HEK293 (cell line): ENCODE measurements at regions not wholly inside any gene's neighbourhood (a gene's known extent, or its start where the extent isn't known, plus 50 kb on each side); places are given as distances from the start of the nearest gene placed in this dataset.

Experiments used
- EGR2 ChIP-seq: fragments of 450-650 bp; formaldehyde crosslinking; IDR thresholded peaks from 2 replicates; pipeline ENCODE4 v1.5.1; 2016; ENCODE audit warnings: low read depth, missing biosample characterization, missing genetic modification characterization
- GFI1B ChIP-seq: fragments of 450-650 bp; formaldehyde crosslinking; IDR thresholded peaks from 2 replicates; pipeline ENCODE4 v1.5.1; 2016; ENCODE audit warnings: missing biosample characterization, missing genetic modification characterization
- GLI4 ChIP-seq: fragments of 450-650 bp; formaldehyde crosslinking; IDR thresholded peaks from 2 replicates; pipeline ENCODE4 v1.5.1; 2016; ENCODE audit warnings: missing biosample characterization, missing genetic modification characterization
- IKZF3 ChIP-seq: fragments of 450-650 bp; IDR thresholded peaks from 2 replicates; pipeline ENCODE4 v1.5.0; 2018; ENCODE audit warnings: missing biosample characterization, mild to moderate bottlenecking, missing genetic modification characterization, moderate library complexity
- KLF16 ChIP-seq: fragments of 450-650 bp; formaldehyde crosslinking; IDR thresholded peaks from 2 replicates; pipeline ENCODE4 v1.5.1; 2017; ENCODE audit warnings: missing biosample characterization, missing genetic modification characterization
- KLF9 ChIP-seq: fragments of 450-650 bp; formaldehyde crosslinking; IDR thresholded peaks from 2 replicates; pipeline ENCODE4 v1.5.1; 2016; ENCODE audit warnings: missing biosample characterization, missing genetic modification characterization, low read depth
- MEIS1 ChIP-seq: sonication (generic); formaldehyde crosslinking; IDR thresholded peaks from 2 replicates; pipeline ENCODE4 v1.8.1; 2022; ENCODE audit warnings: missing genetic modification reagents, mild to moderate bottlenecking, borderline replicate concordance
- OSR2 ChIP-seq: fragments of 450-650 bp; formaldehyde crosslinking; IDR thresholded peaks from 2 replicates; pipeline ENCODE4 v1.5.1; 2016; ENCODE audit warnings: missing biosample characterization, missing genetic modification characterization
- PRDM1 ChIP-seq: fragments of 450-650 bp; formaldehyde crosslinking; IDR thresholded peaks from 2 replicates; pipeline ENCODE4; 2016; ENCODE audit warnings: missing biosample characterization, missing genetic modification characterization
- SCRT2 ChIP-seq: fragments of 450-650 bp; formaldehyde crosslinking; IDR thresholded peaks from 2 replicates; pipeline ENCODE4 v1.5.1; 2016; ENCODE audit warnings: missing biosample characterization, missing genetic modification characterization
- SP7 ChIP-seq: fragments of 450-650 bp; formaldehyde crosslinking; IDR thresholded peaks from 2 replicates; pipeline ENCODE4 v1.5.1; 2016; ENCODE audit warnings: missing biosample characterization, missing genetic modification characterization
- TCF7L2 ChIP-seq: IDR thresholded peaks from 2 replicates; pipeline ENCODE4 v1.6.1; 2011; ENCODE audit warnings: low read depth, mild to moderate bottlenecking, inconsistent platforms, low read length, moderate library complexity, borderline replicate concordance
- YY2 ChIP-seq: fragments of 450-650 bp; formaldehyde crosslinking; IDR thresholded peaks from 2 replicates; pipeline ENCODE4 v1.5.1; 2016; ENCODE audit warnings: missing biosample characterization, missing genetic modification characterization
- ZBTB6 ChIP-seq: fragments of 450-650 bp; formaldehyde crosslinking; IDR thresholded peaks from 2 replicates; pipeline ENCODE4 v1.5.1; 2017; ENCODE audit warnings: missing biosample characterization, missing genetic modification characterization
- ZIC2 ChIP-seq: fragments of 450-650 bp; formaldehyde crosslinking; IDR thresholded peaks from 2 replicates; pipeline ENCODE4 v1.5.1; 2016; ENCODE audit warnings: missing biosample characterization, missing genetic modification characterization
- ZNF18 ChIP-seq: fragments of 450-650 bp; formaldehyde crosslinking; IDR thresholded peaks from 2 replicates; pipeline ENCODE4 v1.5.1; 2016; ENCODE audit warnings: missing biosample characterization, missing genetic modification characterization
- ZNF184 ChIP-seq: fragments of 450-650 bp; IDR thresholded peaks from 2 replicates; pipeline ENCODE4 v1.5.1; 2018; ENCODE audit warnings: missing biosample characterization, mild to moderate bottlenecking, missing genetic modification characterization
- ZNF274 ChIP-seq, 2 experiments: fragments of 200-500 bp in 1 of 2; fragments of 450-650 bp in 1 of 2; sonication (Bioruptor generic) in 1 of 2; formaldehyde crosslinking in 1 of 2; IDR thresholded peaks; 2 replicates each; pipeline versions ENCODE4 v1.5.1 to v1.6.1; 2014 to 2016; ENCODE audit warnings: borderline replicate concordance in 1 of 2, inconsistent platforms in 1 of 2, low read length in 1 of 2, missing biosample characterization in 1 of 2, missing genetic modification characterization in 1 of 2
- ZNF341 ChIP-seq: fragments of 450-650 bp; formaldehyde crosslinking; IDR thresholded peaks from 2 replicates; pipeline ENCODE4; 2016; ENCODE audit warnings: low read depth, missing biosample characterization, missing genetic modification characterization
- ZNF521 ChIP-seq: fragments of 450-650 bp; formaldehyde crosslinking; IDR thresholded peaks from 2 replicates; pipeline ENCODE4 v1.5.1; 2017; ENCODE audit warnings: missing biosample characterization, mild to moderate bottlenecking, missing genetic modification characterization
- ZNF561 ChIP-seq: fragments of 450-650 bp; IDR thresholded peaks from 2 replicates; pipeline ENCODE4 v1.5.1; 2018; ENCODE audit warnings: missing biosample characterization, missing genetic modification characterization, borderline replicate concordance
- ZNF621 ChIP-seq: fragments of 450-650 bp; formaldehyde crosslinking; IDR thresholded peaks from 2 replicates; pipeline ENCODE4 v1.5.1; 2017; ENCODE audit warnings: missing biosample characterization, missing genetic modification characterization
- ZNF704 ChIP-seq: fragments of 450-650 bp; formaldehyde crosslinking; IDR thresholded peaks from 2 replicates; pipeline ENCODE4 v1.5.1; 2016; ENCODE audit warnings: missing biosample characterization, missing genetic modification characterization
- ZNF747 ChIP-seq: fragments of 450-650 bp; formaldehyde crosslinking; IDR thresholded peaks from 2 replicates; pipeline ENCODE4 v1.5.1; 2016; ENCODE audit warnings: missing biosample characterization, missing genetic modification characterization
- ZNF76 ChIP-seq: fragments of 450-650 bp; formaldehyde crosslinking; IDR thresholded peaks from 2 replicates; pipeline ENCODE4; 2016; ENCODE audit warnings: low read depth, missing biosample characterization, missing genetic modification characterization, borderline replicate concordance
- TF ChIP-seq, protein P1 (sequence below): fragments of 450-650 bp; formaldehyde crosslinking; IDR thresholded peaks from 2 replicates; pipeline ENCODE4 v1.5.1; 2016; ENCODE audit warnings: missing biosample characterization, missing genetic modification characterization
- TF ChIP-seq, protein P2 (sequence below): fragments of 450-650 bp; formaldehyde crosslinking; conservative IDR thresholded peaks from 2 replicates; pipeline ENCODE4 v1.5.1; 2016; ENCODE audit warnings: low read depth, missing biosample characterization, missing genetic modification characterization

DNA sequence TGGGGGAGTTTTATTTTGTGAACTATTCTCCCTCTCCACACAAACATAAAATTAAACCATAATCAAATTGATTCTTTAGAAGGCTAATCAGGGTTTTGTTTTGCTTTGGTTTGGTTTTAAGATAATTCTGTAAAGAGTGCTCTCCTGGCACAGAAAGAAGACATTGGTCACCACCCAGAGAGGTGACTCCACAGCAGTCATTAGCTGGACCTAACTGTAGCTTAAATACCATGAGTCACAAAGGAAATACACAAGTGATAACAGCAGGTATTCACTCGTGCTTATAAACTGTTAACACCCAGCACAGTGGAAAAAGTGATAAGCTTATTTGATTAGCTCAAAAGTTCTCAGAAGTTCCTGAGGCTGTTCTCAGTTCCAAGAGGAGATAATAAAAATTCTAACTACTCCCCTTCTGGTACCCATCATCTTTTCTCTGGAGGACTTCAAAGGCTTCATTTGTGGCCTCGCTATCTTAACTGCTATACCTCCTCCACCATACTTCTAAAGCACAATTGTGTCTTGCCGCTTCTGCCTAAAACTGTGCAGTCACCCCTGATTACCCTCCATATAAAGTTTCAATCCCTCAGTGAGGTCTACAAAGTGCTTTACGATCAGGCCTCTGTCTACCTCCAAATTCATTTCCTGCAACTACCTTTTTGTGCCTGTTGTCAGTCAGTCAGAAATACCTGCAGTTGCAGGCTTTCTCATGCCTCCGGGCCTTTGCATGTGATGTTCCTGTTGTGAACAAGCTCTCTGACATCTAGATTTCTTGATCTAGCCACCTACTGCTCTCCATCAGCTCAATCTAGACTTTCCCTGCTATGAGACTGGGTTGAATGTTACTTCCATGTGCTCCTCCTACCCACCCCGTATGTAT lies 201.1 kb downstream of the SAMD5 start (continued):
- TF ChIP-seq ZBTB6 (tag by site-specific recombination) (no peak), KLF16 (no peak), PRDM1 (tag by site-specific recombination) (no peak), ZNF184 (tag by site-specific recombination) (0 out of 2 replicates have a peak, but pooled peaks have one; percentile 13), ZNF704 (tag by site-specific recombination) (no peak), TCF7L2 (peak; percentile 78; the same call in 1 of the 2 replicates), ZNF274 (IDR thresholded peaks at IDR 0.05; ENCODE audit: low read length) (no peak), ZNF274 (tag by site-specific recombination; IDR thresholded peaks at IDR 0.05; ENCODE audit: borderline replicate concordance) (no peak), MEIS1 (CRISPR knock-in tag) (no peak), ZNF18 (no peak), SCRT2 (tag by site-specific recombination) (no peak), ZNF747 (tag by site-specific recombination) (no peak), EGR2 (no peak), YY2 (tag by site-specific recombination) (no peak), GFI1B (no peak), OSR2 (tag by site-specific recombination) (peak; percentile 70), KLF9 (tag by site-specific recombination) (no peak), ZNF621 (tag by site-specific recombination) (no peak), ZNF521 (tag by site-specific recombination) (no peak), ZNF561 (tag by site-specific recombination) (no peak), ZNF341 (0 out of 2 replicates have a peak, but pooled peaks have one; percentile 9), SP7 (tag by site-specific recombination) (peak; percentile 58), ZIC2 (tag by site-specific recombination) (peak; percentile 64), GLI4 (no peak), ZNF76 (no peak), IKZF3 (tag by site-specific recombination) (no peak)
- TF ChIP-seq, protein P1, sequence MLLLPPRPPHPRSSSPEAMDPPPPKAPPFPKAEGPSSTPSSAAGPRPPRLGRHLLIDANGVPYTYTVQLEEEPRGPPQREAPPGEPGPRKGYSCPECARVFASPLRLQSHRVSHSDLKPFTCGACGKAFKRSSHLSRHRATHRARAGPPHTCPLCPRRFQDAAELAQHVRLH (tag by site-specific recombination) = no peak
- TF ChIP-seq, protein P2, sequence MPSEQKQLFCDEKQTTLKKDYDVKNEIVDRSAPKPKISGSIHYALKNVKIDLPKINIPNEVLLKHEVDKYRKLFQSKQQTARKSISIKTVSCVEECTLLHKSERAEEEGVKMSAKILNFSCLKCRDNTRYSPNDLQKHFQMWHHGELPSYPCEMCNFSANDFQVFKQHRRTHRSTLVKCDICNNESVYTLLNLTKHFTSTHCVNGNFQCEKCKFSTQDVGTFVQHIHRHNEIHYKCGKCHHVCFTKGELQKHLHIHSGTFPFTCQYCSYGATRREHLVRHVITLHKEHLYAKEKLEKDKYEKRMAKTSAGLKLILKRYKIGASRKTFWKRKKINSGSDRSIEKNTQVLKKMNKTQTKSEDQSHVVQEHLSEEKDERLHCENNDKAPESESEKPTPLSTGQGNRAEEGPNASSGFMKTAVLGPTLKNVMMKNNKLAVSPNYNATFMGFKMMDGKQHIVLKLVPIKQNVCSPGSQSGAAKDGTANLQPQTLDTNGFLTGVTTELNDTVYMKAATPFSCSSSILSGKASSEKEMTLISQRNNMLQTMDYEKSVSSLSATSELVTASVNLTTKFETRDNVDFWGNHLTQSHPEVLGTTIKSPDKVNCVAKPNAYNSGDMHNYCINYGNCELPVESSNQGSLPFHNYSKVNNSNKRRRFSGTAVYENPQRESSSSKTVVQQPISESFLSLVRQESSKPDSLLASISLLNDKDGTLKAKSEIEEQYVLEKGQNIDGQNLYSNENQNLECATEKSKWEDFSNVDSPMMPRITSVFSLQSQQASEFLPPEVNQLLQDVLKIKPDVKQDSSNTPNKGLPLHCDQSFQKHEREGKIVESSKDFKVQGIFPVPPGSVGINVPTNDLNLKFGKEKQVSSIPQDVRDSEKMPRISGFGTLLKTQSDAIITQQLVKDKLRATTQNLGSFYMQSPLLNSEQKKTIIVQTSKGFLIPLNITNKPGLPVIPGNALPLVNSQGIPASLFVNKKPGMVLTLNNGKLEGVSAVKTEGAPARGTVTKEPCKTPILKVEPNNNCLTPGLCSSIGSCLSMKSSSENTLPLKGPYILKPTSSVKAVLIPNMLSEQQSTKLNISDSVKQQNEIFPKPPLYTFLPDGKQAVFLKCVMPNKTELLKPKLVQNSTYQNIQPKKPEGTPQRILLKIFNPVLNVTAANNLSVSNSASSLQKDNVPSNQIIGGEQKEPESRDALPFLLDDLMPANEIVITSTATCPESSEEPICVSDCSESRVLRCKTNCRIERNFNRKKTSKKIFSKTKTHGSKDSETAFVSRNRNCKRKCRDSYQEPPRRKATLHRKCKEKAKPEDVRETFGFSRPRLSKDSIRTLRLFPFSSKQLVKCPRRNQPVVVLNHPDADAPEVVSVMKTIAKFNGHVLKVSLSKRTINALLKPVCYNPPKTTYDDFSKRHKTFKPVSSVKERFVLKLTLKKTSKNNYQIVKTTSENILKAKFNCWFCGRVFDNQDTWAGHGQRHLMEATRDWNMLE (tag by site-specific recombination) = 0 out of 2 replicates have a peak, but pooled peaks have one; percentile 32
